HEK293 (cell line): ENCODE measurements at regions not wholly inside any gene's neighbourhood (a gene's known extent, or its start where the extent isn't known, plus 50 kb on each side); places are given as distances from the start of the nearest gene placed in this dataset.

ENCODE experiments used
- BCL11A ChIP-seq: fragments of 450-650 bp; formaldehyde crosslinking; IDR thresholded peaks from 2 replicates; pipeline ENCODE4 v1.5.1; 2016; ENCODE audit warnings: low read depth, missing biosample characterization, missing genetic modification characterization
- ZNF837 ChIP-seq: fragments of 450-650 bp; formaldehyde crosslinking; IDR thresholded peaks from 2 replicates; pipeline ENCODE4 v1.5.1; 2016; ENCODE audit warnings: missing biosample characterization, missing genetic modification characterization
- TF ChIP-seq, protein P1 (sequence below): fragments of 450-650 bp; formaldehyde crosslinking; IDR thresholded peaks from 2 replicates; pipeline ENCODE4 v1.5.1; 2016; ENCODE audit warnings: missing biosample characterization, missing genetic modification characterization
- TF ChIP-seq, protein P2 (sequence below): fragments of 450-650 bp; formaldehyde crosslinking; IDR thresholded peaks from 2 replicates; pipeline ENCODE4 v1.5.1; 2016; ENCODE audit warnings: missing biosample characterization, missing genetic modification characterization

GRCh38 chr15:70426096-70426821 lies 328.5 kb upstream of the TLE3 start:
- TF ChIP-seq, protein P1, sequence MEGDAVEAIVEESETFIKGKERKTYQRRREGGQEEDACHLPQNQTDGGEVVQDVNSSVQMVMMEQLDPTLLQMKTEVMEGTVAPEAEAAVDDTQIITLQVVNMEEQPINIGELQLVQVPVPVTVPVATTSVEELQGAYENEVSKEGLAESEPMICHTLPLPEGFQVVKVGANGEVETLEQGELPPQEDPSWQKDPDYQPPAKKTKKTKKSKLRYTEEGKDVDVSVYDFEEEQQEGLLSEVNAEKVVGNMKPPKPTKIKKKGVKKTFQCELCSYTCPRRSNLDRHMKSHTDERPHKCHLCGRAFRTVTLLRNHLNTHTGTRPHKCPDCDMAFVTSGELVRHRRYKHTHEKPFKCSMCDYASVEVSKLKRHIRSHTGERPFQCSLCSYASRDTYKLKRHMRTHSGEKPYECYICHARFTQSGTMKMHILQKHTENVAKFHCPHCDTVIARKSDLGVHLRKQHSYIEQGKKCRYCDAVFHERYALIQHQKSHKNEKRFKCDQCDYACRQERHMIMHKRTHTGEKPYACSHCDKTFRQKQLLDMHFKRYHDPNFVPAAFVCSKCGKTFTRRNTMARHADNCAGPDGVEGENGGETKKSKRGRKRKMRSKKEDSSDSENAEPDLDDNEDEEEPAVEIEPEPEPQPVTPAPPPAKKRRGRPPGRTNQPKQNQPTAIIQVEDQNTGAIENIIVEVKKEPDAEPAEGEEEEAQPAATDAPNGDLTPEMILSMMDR (tag by site-specific recombination) = no peak
- TF ChIP-seq BCL11A (tag by site-specific recombination) (no peak), ZNF837 (tag by site-specific recombination) (no peak)
- TF ChIP-seq, protein P2, sequence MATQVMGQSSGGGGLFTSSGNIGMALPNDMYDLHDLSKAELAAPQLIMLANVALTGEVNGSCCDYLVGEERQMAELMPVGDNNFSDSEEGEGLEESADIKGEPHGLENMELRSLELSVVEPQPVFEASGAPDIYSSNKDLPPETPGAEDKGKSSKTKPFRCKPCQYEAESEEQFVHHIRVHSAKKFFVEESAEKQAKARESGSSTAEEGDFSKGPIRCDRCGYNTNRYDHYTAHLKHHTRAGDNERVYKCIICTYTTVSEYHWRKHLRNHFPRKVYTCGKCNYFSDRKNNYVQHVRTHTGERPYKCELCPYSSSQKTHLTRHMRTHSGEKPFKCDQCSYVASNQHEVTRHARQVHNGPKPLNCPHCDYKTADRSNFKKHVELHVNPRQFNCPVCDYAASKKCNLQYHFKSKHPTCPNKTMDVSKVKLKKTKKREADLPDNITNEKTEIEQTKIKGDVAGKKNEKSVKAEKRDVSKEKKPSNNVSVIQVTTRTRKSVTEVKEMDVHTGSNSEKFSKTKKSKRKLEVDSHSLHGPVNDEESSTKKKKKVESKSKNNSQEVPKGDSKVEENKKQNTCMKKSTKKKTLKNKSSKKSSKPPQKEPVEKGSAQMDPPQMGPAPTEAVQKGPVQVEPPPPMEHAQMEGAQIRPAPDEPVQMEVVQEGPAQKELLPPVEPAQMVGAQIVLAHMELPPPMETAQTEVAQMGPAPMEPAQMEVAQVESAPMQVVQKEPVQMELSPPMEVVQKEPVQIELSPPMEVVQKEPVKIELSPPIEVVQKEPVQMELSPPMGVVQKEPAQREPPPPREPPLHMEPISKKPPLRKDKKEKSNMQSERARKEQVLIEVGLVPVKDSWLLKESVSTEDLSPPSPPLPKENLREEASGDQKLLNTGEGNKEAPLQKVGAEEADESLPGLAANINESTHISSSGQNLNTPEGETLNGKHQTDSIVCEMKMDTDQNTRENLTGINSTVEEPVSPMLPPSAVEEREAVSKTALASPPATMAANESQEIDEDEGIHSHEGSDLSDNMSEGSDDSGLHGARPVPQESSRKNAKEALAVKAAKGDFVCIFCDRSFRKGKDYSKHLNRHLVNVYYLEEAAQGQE = peak; percentile 91
